H9 (cell line): ENCODE measurements at regions not wholly inside any gene's neighbourhood (a gene's known extent, or its start where the extent isn't known, plus 50 kb on each side); places are given as distances from the start of the nearest gene placed in this dataset.

Experiments used
- DNase-seq: peaks from one replicate; pipeline ENCODE4 v3.0.0-alpha.2; 2017
- H2AFZ ChIP-seq: one replicate; pipeline ENCODE4 v1.6.1; 2013; ENCODE audit warnings: mild to moderate bottlenecking, low read length, control low read depth, moderate library complexity
- H2AK5ac ChIP-seq: 2 replicates; pipeline ENCODE4 v1.6.1; 2013; ENCODE audit warnings: low read length, control low read depth, mixed read lengths; ENCODE audit not compliant: insufficient read length
- H2BK120ac ChIP-seq: one replicate; pipeline ENCODE4 v1.6.1; 2013; ENCODE audit warnings: low read depth, mild to moderate bottlenecking, low read length, control low read depth, inconsistent platforms; ENCODE audit not compliant: poor library complexity, severe bottlenecking
- H2BK12ac ChIP-seq: 2 replicates; pipeline ENCODE4 v1.6.1; 2013; ENCODE audit warnings: low read length, control low read depth, mixed read lengths, low read depth; ENCODE audit not compliant: insufficient read length
- H2BK15ac ChIP-seq: 2 replicates; pipeline ENCODE4 v1.6.1; 2013; ENCODE audit warnings: low read depth, low read length, control low read depth
- H2BK20ac ChIP-seq: one replicate; pipeline ENCODE4 v1.6.1; 2013; ENCODE audit warnings: low read depth, mild to moderate bottlenecking, low read length, control low read depth, inconsistent platforms; ENCODE audit not compliant: poor library complexity, severe bottlenecking
- H2BK5ac ChIP-seq: 2 replicates; pipeline ENCODE4 v1.6.1; 2013; ENCODE audit warnings: low read length, control low read depth, mixed read lengths; ENCODE audit not compliant: insufficient read length
- H3K14ac ChIP-seq: 2 replicates; pipeline ENCODE4 v1.6.1; 2013; ENCODE audit warnings: low read length, control low read depth; ENCODE audit not compliant: insufficient read depth
- H3K18ac ChIP-seq: 2 replicates; pipeline ENCODE4 v1.6.1; 2013; ENCODE audit warnings: low read depth, mild to moderate bottlenecking, mixed read lengths, low read length, control low read depth; ENCODE audit not compliant: insufficient read length
- H3K23ac ChIP-seq: 2 replicates; pipeline ENCODE4 v1.6.1; 2013; ENCODE audit warnings: low read length, control low read depth, mixed read lengths, low read depth; ENCODE audit not compliant: insufficient read length
- H3K23me2 ChIP-seq: 2 replicates; pipeline ENCODE4 v1.6.1; 2013; ENCODE audit warnings: low read depth, mild to moderate bottlenecking, mixed read lengths, low read length, control low read depth; ENCODE audit not compliant: insufficient read length, poor library complexity, severe bottlenecking
- H3K27ac ChIP-seq: 2 replicates; pipeline ENCODE4 v1.5.1; 2013; ENCODE audit warnings: low read length, control low read depth, mixed read lengths, low read depth; ENCODE audit not compliant: insufficient read length
- H3K27me3 ChIP-seq: 2 replicates; pipeline ENCODE4 v1.6.1; 2013; ENCODE audit warnings: low read length, control low read depth, inconsistent platforms; ENCODE audit not compliant: insufficient read depth
- H3K4ac ChIP-seq: 2 replicates; pipeline ENCODE4 v1.6.1; 2013; ENCODE audit warnings: low read depth, mild to moderate bottlenecking, control low read depth, inconsistent platforms, low read length, moderate library complexity
- H3K4me1 ChIP-seq: 2 replicates; pipeline ENCODE4 v1.6.1; 2013; ENCODE audit warnings: low read length, control low read depth, inconsistent platforms; ENCODE audit not compliant: insufficient read depth
- H3K4me2 ChIP-seq: 2 replicates; pipeline ENCODE4 v1.6.1; 2013; ENCODE audit warnings: low read length, control low read depth, mixed read lengths; ENCODE audit not compliant: insufficient read length, insufficient read depth
- H3K56ac ChIP-seq: 2 replicates; pipeline ENCODE4 v1.6.1; 2013; ENCODE audit warnings: low read depth, mild to moderate bottlenecking, mixed read lengths, low read length, control low read depth; ENCODE audit not compliant: insufficient read length
- H3K79me1 ChIP-seq: 2 replicates; pipeline ENCODE4 v1.6.1; 2013; ENCODE audit warnings: low read depth, mild to moderate bottlenecking, moderate library complexity, low read length, control low read depth, inconsistent platforms; ENCODE audit not compliant: insufficient read depth, poor library complexity, severe bottlenecking
- H3K79me2 ChIP-seq: 2 replicates; pipeline ENCODE4 v1.6.1; 2013; ENCODE audit warnings: low read length, control low read depth, inconsistent platforms; ENCODE audit not compliant: insufficient read depth
- H3K9ac ChIP-seq: 2 replicates; pipeline ENCODE4 v1.6.1; 2013; ENCODE audit warnings: low read length, control low read depth, mixed read lengths; ENCODE audit not compliant: insufficient read length; ENCODE audit errors: extremely low read depth
- H3K9me3 ChIP-seq: one replicate; pipeline ENCODE4 v1.6.1; 2013; ENCODE audit warnings: low read depth, low read length, inconsistent platforms; ENCODE audit not compliant: control insufficient read depth
- H3T11ph ChIP-seq: one replicate; pipeline ENCODE4 v1.6.1; 2013; ENCODE audit warnings: mild to moderate bottlenecking, low read length, control low read depth, inconsistent platforms
- H4K20me1 ChIP-seq: one replicate; pipeline ENCODE4 v1.6.1; 2013; ENCODE audit not compliant: control insufficient read depth, insufficient read length, insufficient read depth
- H4K5ac ChIP-seq: 2 replicates; pipeline ENCODE4 v1.6.1; 2013; ENCODE audit warnings: low read depth, mild to moderate bottlenecking, mixed read lengths, low read length, control low read depth; ENCODE audit not compliant: insufficient read length
- H4K8ac ChIP-seq: replicated peaks from 2 replicates; pipeline ENCODE4 v1.6.1; 2013; ENCODE audit warnings: low read length, control low read depth, mixed read lengths, low read depth; ENCODE audit not compliant: insufficient read length
- H4K91ac ChIP-seq: 2 replicates; pipeline ENCODE4 v1.6.1; 2013; ENCODE audit warnings: low read depth, mild to moderate bottlenecking, moderate library complexity, mixed read lengths, low read length, control low read depth; ENCODE audit not compliant: insufficient read length
- H3K27ac Mint-ChIP-seq, 3 experiments: 2 replicates in 2 of 3; 3 replicates in 1 of 3; pipeline ENCODE4 v1.8.0; 2020 to 2021; ENCODE audit warnings: mixed read lengths in 3 of 3, mild to moderate bottlenecking in 1 of 3, moderate library complexity in 1 of 3
- H3K27me3 Mint-ChIP-seq: 2 replicates; pipeline ENCODE4 v1.8.0; 2021; ENCODE audit warnings: low read depth, mild to moderate bottlenecking, moderate library complexity, mixed read lengths
- H3K36me3 Mint-ChIP-seq, 3 experiments: 2 replicates in 2 of 3; 3 replicates in 1 of 3; pipeline ENCODE4 v1.8.0; 2020 to 2021; ENCODE audit warnings: low read depth in 3 of 3, mixed read lengths in 3 of 3; ENCODE audit not compliant: insufficient read depth in 1 of 3
- H3K4me1 Mint-ChIP-seq, 2 experiments: 2 replicates each; pipeline ENCODE4 v1.8.0; 2020; ENCODE audit warnings: mixed read lengths in 2 of 2
- H3K4me3 Mint-ChIP-seq, 2 experiments: 2 replicates in 1 of 2; 3 replicates in 1 of 2; pipeline ENCODE4 v1.8.0; 2020 to 2021; ENCODE audit warnings: mild to moderate bottlenecking in 2 of 2, mixed read lengths in 2 of 2, moderate library complexity in 1 of 2
- H3K9me3 Mint-ChIP-seq, 2 experiments: 2 replicates in 1 of 2; 3 replicates in 1 of 2; pipeline ENCODE4 v1.8.0; 2020; ENCODE audit warnings: mild to moderate bottlenecking in 2 of 2, mixed read lengths in 2 of 2, moderate library complexity in 1 of 2
- WGBS: extraction: QIAGEN DNeasy Blood & Tissue Kit; methylation state at CpG from one replicate; pipeline ENCODE4 v1.1.7; 2013; ENCODE audit warnings: missing lambda C conversion rate, low lambda C conversion rate, mixed read lengths; ENCODE audit not compliant: insufficient read length; ENCODE audit errors: extremely low coverage; 5-methylcytosine and 5-hydroxymethylcytosine counted together
- TF ChIP-seq, protein P1 (sequence below): fragments of 200-600 bp; sonication (generic); conservative IDR thresholded peaks from 3 replicates; pipeline ENCODE4 v1.8.0; 2021; ENCODE audit warnings: antibody characterized with exemption, mild to moderate bottlenecking

DNA sequence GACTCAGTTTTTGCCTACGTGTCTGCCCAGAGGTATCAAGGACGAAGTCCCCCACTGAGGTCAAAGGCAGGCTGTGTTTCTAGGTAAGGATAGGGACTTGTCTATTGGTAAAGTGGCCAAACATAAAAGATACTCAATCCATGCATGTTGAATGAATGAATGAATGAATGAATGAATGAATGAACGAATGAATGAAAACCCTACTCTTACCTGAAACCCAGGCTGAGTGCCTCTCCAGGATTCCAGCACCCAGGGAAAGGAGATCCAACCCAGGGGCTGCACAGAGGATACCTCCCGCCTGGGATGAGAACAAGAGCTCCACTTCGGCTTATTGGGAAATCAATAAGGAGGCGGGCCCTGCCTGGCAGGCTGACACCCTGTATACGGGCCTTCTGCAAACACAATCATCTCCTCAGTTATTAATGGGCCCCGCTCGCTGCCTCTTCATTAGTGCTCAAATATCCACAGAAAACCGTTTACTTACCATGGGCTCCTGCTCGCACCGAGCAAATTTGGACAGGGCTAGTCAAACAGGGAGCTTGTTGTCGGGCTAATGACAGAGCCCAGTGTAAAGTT lies 177.4 kb downstream of the BUD13 start:
- Histone ChIP-seq H4K5ac (no peak overlapping the region), H3K79me1 (no peaks in the 10 kb centered on the region), H2AFZ (no peak overlapping the region), H2BK15ac (no peak overlapping the region), H2BK120ac (no peak overlapping the region), H4K91ac (no peak overlapping the region), H2BK5ac (no peak overlapping the region), H3K18ac (no peak overlapping the region), H3K9ac (no peak overlapping the region), H3K27me3 (no peaks in the 10 kb centered on the region; the same call in 1 of the 2 replicates), H2AK5ac (no peak overlapping the region), H4K8ac (no peak overlapping the region), H4K20me1 (no peaks in the 10 kb centered on the region), H3K4me2 (no peak overlapping the region), H3K23ac (no peak overlapping the region), H3K4me1 (no peaks in the 10 kb centered on the region), H3T11ph (no peak overlapping the region), H3K4ac (no peak overlapping the region), H2BK20ac (no peak overlapping the region), H2BK12ac (no peak overlapping the region), H3K9me3 (no peaks in the 10 kb centered on the region), H3K27ac (no peak overlapping the region), H3K14ac (no peak overlapping the region), H3K79me2 (no peaks in the 10 kb centered on the region), H3K56ac (no peak overlapping the region), H3K23me2 (no peaks in the 10 kb centered on the region)
- peaks cover 6 to 7% of the 10 kb centered on the region in 2 experiments for H3K4me1 Mint-ChIP-seq
- TF ChIP-seq, protein P1, sequence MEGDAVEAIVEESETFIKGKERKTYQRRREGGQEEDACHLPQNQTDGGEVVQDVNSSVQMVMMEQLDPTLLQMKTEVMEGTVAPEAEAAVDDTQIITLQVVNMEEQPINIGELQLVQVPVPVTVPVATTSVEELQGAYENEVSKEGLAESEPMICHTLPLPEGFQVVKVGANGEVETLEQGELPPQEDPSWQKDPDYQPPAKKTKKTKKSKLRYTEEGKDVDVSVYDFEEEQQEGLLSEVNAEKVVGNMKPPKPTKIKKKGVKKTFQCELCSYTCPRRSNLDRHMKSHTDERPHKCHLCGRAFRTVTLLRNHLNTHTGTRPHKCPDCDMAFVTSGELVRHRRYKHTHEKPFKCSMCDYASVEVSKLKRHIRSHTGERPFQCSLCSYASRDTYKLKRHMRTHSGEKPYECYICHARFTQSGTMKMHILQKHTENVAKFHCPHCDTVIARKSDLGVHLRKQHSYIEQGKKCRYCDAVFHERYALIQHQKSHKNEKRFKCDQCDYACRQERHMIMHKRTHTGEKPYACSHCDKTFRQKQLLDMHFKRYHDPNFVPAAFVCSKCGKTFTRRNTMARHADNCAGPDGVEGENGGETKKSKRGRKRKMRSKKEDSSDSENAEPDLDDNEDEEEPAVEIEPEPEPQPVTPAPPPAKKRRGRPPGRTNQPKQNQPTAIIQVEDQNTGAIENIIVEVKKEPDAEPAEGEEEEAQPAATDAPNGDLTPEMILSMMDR = no peak
- no peak overlapping the region for H3K4me3 Mint-ChIP-seq
- no peaks in the 10 kb centered on the region for H3K36me3 Mint-ChIP-seq
- no peak for DNase-seq
- H3K9me3 Mint-ChIP-seq = no peaks in the 10 kb centered on the region
- peaks cover 92% of the 10 kb centered on the region for H3K27me3 Mint-ChIP-seq
- H3K27ac Mint-ChIP-seq = no peak overlapping the region
- WGBS = no CpG with 5 or more reads among the region's 13 CpGs
